Hepatocyte (in vitro differentiated cells): ENCODE measurements at regions not wholly inside any gene's neighbourhood (a gene's known extent, or its start where the extent isn't known, plus 50 kb on each side); places are given as distances from the start of the nearest gene placed in this dataset.

Source experiments
- DNase-seq: peaks from one replicate; pipeline ENCODE4 v3.0.0-alpha.2; 2016; ENCODE audit warnings: low spot score
- H2AFZ ChIP-seq: fragments of 200-600 bp; sonication (generic); 2 replicates; pipeline ENCODE4 v1.6.0; 2016; ENCODE audit warnings: antibody characterized with exemption, mild to moderate bottlenecking
- H3K27ac ChIP-seq: fragments of 200-600 bp; sonication (generic); 2 replicates; pipeline ENCODE4 v1.5.1; 2016; ENCODE audit warnings: mild to moderate bottlenecking
- H3K27me3 ChIP-seq: fragments of 200-600 bp; sonication (generic); 2 replicates; pipeline ENCODE4 v1.6.1; 2016
- H3K36me3 ChIP-seq: fragments of 200-600 bp; sonication (generic); replicated peaks from 2 replicates; pipeline ENCODE4 v1.5.1; 2016; ENCODE audit warnings: low read depth; ENCODE audit not compliant: insufficient read depth
- H3K4me1 ChIP-seq: fragments of 200-600 bp; sonication (generic); 2 replicates; pipeline ENCODE4 v1.5.1; 2016; ENCODE audit warnings: mild to moderate bottlenecking, moderate library complexity; ENCODE audit not compliant: insufficient read depth
- H3K4me2 ChIP-seq: fragments of 200-600 bp; sonication (generic); 2 replicates; pipeline ENCODE4 v1.6.0; 2016
- H3K4me3 ChIP-seq: fragments of 200-600 bp; sonication (generic); 2 replicates; pipeline ENCODE4 v1.5.1; 2016; ENCODE audit warnings: mild to moderate bottlenecking
- H3K79me2 ChIP-seq: fragments of 200-600 bp; sonication (generic); 2 replicates; pipeline ENCODE4 v1.6.0; 2017; ENCODE audit warnings: mild to moderate bottlenecking
- H3K9me2 ChIP-seq: fragments of 200-600 bp; sonication (generic); replicated peaks from 2 replicates; pipeline ENCODE4 v1.6.0; 2017; ENCODE audit warnings: mild to moderate bottlenecking; ENCODE audit not compliant: insufficient read depth
- H3K9me3 ChIP-seq: fragments of 200-600 bp; sonication (generic); 2 replicates; pipeline ENCODE4 v1.5.1; 2016; ENCODE audit warnings: low read depth, mild to moderate bottlenecking
- H4K20me1 ChIP-seq: fragments of 200-600 bp; sonication (generic); 2 replicates; pipeline ENCODE4 v1.6.0; 2016; ENCODE audit warnings: mild to moderate bottlenecking; ENCODE audit not compliant: insufficient read depth, poor library complexity, severe bottlenecking
- EZH2 ChIP-seq: fragments of 200-600 bp; sonication (generic); IDR thresholded peaks from 2 replicates; pipeline ENCODE4 v1.6.1; 2016; ENCODE audit warnings: antibody characterized with exemption, mild to moderate bottlenecking, borderline replicate concordance
- EZH2phosphoT487 ChIP-seq: fragments of 200-600 bp; sonication (generic); IDR thresholded peaks from one replicate; pipeline ENCODE4 v1.6.1; 2018; ENCODE audit warnings: antibody characterized with exemption, mild to moderate bottlenecking, low read depth, moderate library complexity; ENCODE audit not compliant: unreplicated experiment, severe bottlenecking
- WGBS: methylation state at CpG from one replicate; pipeline ENCODE4 v1.1.6; 2016; ENCODE audit warnings: low lambda C conversion rate; ENCODE audit errors: missing lambda C conversion rate; 5-methylcytosine and 5-hydroxymethylcytosine counted together
- TF ChIP-seq, protein P1 (sequence below): fragments of 200-600 bp; sonication (generic); IDR thresholded peaks from 2 replicates; pipeline ENCODE4 v1.5.1; 2016; ENCODE audit warnings: antibody characterized with exemption, mild to moderate bottlenecking; ENCODE audit not compliant: poor library complexity

DNA sequence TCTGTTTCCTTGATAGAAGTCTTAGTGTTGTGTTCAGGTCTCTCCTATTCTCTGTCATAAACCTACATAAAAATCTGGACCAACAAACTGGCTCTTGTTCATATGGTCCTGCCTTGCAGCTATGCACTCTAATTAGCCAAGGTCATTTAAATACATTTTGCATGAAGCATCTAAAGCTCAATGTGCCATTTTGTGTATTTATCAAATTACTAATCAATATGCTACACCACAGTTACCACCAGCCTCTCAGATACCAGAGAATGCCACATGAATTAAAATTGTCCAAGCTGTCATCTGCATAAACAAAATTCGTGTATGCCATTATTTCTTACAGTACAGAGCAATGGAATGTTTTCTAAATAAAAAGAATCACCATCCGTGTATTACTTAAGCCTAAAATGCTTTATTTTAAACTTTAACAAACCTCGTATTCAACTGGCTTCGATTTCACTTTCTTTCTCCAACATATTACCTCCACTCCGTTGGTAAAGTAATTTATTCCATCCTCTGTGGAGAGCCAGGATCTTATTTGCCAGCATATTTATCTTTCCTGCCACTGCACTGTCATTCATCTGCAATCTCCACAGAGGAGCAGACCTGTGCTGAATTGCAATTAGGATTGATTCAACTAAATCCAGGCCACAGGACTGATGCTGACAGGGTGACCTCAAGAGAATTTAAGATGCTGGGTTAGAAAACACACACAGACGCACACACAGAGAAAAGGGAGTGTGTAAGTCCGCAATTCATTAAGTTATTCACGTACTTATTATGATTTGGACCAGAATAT, 284.1 kb upstream of the FOXG1 start:
- 70% methylated on average over 8 of the region's 8 CpGs for WGBS
- Histone ChIP-seq H3K4me2 (no peak overlapping the region), H3K27ac (no peak overlapping the region)

DNA sequence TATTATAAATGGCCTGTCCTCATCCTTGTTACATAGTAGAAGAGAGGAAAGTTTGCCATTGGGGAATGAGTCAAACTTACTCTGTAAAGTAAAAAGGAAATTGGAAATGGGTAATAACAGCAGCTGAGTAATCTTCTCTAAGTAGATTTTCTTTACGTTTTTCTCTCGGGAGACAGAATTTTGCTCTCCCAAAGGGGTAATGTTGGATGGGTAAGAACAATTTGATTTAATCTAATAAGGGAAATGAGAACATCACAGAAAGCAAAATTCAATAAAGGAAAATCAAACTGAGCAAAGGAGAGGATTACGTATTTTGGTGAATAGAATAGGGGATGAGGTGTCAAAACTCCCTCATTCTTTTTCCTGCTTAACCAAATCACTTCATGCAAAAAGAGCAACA, 283.1 kb upstream of the FOXG1 start:
- DNase-seq: no peak
- H3K4me3 ChIP-seq: no peak overlapping the region
- WGBS: 93% methylated on average over 3 of the region's 3 CpGs
- no peak overlapping the region for H3K27ac ChIP-seq
- no peaks in the 10 kb centered on the region for H3K27me3 ChIP-seq
- TF ChIP-seq EZH2phosphoT487 (no peak), EZH2 (no peak)
- TF ChIP-seq, protein P1, sequence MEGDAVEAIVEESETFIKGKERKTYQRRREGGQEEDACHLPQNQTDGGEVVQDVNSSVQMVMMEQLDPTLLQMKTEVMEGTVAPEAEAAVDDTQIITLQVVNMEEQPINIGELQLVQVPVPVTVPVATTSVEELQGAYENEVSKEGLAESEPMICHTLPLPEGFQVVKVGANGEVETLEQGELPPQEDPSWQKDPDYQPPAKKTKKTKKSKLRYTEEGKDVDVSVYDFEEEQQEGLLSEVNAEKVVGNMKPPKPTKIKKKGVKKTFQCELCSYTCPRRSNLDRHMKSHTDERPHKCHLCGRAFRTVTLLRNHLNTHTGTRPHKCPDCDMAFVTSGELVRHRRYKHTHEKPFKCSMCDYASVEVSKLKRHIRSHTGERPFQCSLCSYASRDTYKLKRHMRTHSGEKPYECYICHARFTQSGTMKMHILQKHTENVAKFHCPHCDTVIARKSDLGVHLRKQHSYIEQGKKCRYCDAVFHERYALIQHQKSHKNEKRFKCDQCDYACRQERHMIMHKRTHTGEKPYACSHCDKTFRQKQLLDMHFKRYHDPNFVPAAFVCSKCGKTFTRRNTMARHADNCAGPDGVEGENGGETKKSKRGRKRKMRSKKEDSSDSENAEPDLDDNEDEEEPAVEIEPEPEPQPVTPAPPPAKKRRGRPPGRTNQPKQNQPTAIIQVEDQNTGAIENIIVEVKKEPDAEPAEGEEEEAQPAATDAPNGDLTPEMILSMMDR: no peak
- no peaks in the 10 kb centered on the region for H4K20me1 ChIP-seq
- H3K4me1 ChIP-seq: no peaks in the 10 kb centered on the region
- no peaks in the 10 kb centered on the region for H3K36me3 ChIP-seq
- no peaks in the 10 kb centered on the region for H3K9me3 ChIP-seq
- no peaks in the 10 kb centered on the region for H3K79me2 ChIP-seq
- no peak overlapping the region for H2AFZ ChIP-seq
- H3K4me2 ChIP-seq: no peak overlapping the region
- no peaks in the 10 kb centered on the region for H3K9me2 ChIP-seq

More for the DNA sequence above, 284.1 kb upstream of the FOXG1 start:
- Histone ChIP-seq H3K36me3 (no peaks in the 10 kb centered on the region), H3K79me2 (no peaks in the 10 kb centered on the region), H4K20me1 (no peaks in the 10 kb centered on the region), H3K4me3 (no peak overlapping the region), H3K9me3 (no peaks in the 10 kb centered on the region), H3K9me2 (no peaks in the 10 kb centered on the region), H3K27me3 (no peaks in the 10 kb centered on the region), H3K4me1 (no peaks in the 10 kb centered on the region), H2AFZ (no peak overlapping the region)
- no peak for TF ChIP-seq EZH2phosphoT487
- TF ChIP-seq EZH2: no peak
- TF ChIP-seq, protein P1: no peak
- DNase-seq: no peak

DNA sequence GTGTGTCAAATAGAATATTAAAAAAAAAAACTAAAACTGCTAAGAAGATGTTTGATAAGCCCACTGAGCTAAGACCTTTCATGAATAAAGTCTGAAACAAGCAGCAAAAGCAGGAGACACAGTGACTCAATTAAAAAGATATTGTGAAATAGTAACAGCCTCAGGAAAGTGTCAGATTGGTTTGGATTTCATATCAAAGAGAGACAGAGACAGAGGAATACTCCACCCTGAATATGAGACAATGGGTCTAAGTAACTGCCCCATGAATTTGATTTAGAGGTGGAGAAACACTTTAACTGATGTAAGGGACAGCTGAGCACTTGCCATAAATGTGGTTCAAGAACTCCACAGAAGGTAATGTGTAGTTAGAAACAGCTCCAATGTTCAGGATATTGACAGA, 277.9 kb upstream of the FOXG1 start:
- no peak for DNase-seq
- Histone ChIP-seq H3K27me3 (no peaks in the 10 kb centered on the region), H3K27ac (no peak overlapping the region), H3K4me2 (no peak overlapping the region), H3K4me1 (no peaks in the 10 kb centered on the region), H3K79me2 (no peaks in the 10 kb centered on the region), H4K20me1 (no peaks in the 10 kb centered on the region), H3K9me3 (no peaks in the 10 kb centered on the region), H3K4me3 (no peak overlapping the region), H3K9me2 (no peaks in the 10 kb centered on the region), H2AFZ (no peak overlapping the region), H3K36me3 (no peaks in the 10 kb centered on the region)
- TF ChIP-seq, protein P1: no peak
- TF ChIP-seq EZH2: no peak

DNA sequence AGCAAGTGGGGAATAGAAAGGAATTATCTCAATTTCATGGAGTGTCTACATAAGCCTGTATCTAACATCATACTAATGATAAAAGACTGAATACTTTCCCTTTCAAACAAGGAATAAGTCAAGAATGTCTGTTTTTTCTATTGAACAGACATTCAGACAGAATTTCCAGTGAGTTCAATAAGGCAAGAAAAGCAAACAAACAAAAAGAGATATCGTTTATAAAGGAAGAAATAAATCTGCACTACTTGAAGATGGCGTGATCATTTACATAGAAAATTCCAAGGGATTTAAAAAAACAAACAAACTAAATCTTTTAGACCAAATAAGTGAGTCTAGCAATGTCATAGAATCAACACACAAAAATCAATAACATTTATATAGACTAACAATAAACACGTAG, 273.1 kb upstream of the FOXG1 start:
- no peak overlapping the region for H3K4me3 ChIP-seq
- no peaks in the 10 kb centered on the region for H3K79me2 ChIP-seq
- DNase-seq: no peak
- WGBS: 85% methylated on average over 3 of the region's 3 CpGs
- H2AFZ ChIP-seq: no peak overlapping the region
- no peaks in the 10 kb centered on the region for H3K27me3 ChIP-seq
- H4K20me1 ChIP-seq: no peaks in the 10 kb centered on the region
- H3K9me2 ChIP-seq: no peaks in the 10 kb centered on the region
- H3K4me2 ChIP-seq: no peak overlapping the region
- no peaks in the 10 kb centered on the region for H3K4me1 ChIP-seq
- TF ChIP-seq, protein P1: no peak
- TF ChIP-seq EZH2phosphoT487: no peak
- no peak for TF ChIP-seq EZH2
- H3K27ac ChIP-seq: no peak overlapping the region
- H3K9me3 ChIP-seq: no peaks in the 10 kb centered on the region
- no peaks in the 10 kb centered on the region for H3K36me3 ChIP-seq
